Frontal cortex (tissue), 3 donors: ENCODE measurements at regions not wholly inside any gene's neighbourhood (a gene's known extent, or its start where the extent isn't known, plus 50 kb on each side); places are given as distances from the start of the nearest gene placed in this dataset.

Experiments used
- DNase-seq, 2 donors: peaks; one replicate each; pipeline ENCODE4 v3.0.0; 2012; ENCODE audit warnings: low spot score in 2 of 2
- FAIRE-seq: peaks from 2 replicates; lab custom pipeline; 2012; peaks lifted over from hg19 to GRCh38; lab: Jason Lieb, UNC
- donor health status: control.
- donor health status: control.
- donor health status: control.

DNA sequence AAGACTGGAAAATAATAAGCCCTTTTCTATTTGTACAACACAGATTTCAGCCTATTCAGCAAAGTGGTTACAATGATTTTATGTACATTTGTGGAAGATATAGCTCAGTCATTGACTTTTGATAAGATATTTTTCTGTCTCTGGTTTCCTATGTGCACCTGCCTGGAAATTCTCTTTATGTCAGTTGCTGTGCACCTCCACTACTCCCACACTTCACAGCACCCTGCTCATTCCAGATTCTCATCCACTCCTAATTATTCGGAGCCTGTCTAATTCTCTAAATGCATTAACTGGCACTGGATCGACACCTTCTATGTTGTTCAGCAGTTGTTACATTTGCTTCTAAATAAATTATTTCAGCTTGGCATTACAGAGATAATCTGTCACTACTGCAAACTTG is 275.1 kb upstream of the RND3 start:
- FAIRE-seq (no peak), DNase-seq (no peak)

DNA sequence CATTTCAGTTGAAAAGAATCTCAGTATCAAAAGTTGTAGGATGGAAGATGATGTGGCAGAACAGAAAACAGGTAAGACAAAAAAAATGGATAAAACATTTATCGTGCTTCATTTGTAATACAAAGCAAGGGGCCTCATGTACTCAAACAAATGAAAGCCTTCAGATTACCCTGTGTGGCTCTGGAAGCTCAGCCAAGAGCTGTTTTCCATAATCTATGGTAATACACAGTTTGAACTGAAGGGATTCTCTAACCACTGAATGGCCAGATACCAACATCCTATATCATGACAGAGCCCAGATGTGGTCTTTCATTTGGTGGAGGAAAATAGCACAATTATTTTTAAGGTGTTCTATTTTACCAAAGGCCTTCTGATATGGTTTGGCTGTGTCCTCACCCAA is 272.1 kb upstream of the RND3 start:
- DNase-seq (no peak), FAIRE-seq (no peak)

DNA sequence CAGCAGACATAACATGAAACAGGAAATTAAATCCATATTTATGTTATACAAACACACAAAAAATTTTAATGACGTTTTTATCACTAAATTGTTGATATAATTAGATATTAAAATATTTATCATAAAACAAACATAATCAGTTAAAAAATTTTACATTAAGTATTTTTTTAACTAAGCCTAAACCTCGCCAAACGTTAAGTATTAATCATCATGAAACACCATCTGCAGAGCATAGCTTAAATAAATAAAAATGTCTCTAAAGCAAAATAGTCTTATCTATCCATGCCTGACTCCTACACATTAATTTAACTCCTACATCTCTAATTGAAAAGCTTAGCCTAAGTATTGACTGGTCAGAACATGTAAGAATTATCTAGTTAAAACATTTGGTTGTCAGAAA is 271.6 kb upstream of the RND3 start:
- peak; percentile 77 for FAIRE-seq
- DNase-seq = no peak

DNA sequence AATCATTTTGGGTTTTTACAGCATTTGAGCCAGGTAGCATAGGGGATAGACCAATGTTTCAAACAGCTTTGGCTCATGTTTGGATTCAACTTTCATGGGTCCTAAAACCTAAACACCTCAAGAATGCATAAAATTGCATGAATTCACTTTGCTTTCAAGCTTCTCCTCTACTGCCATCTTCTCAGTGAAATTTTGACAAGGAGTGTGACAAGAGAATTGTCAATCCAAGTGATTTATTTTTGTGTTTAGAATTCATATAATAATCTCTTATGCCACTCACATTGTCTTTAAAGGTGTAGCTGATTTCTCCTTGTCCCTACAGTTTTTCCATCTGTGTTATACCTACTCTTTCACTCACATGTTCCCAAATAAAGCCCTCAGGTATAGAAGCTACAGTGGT is 264.8 kb upstream of the RND3 start:
- no peak for DNase-seq
- FAIRE-seq = no peak

DNA sequence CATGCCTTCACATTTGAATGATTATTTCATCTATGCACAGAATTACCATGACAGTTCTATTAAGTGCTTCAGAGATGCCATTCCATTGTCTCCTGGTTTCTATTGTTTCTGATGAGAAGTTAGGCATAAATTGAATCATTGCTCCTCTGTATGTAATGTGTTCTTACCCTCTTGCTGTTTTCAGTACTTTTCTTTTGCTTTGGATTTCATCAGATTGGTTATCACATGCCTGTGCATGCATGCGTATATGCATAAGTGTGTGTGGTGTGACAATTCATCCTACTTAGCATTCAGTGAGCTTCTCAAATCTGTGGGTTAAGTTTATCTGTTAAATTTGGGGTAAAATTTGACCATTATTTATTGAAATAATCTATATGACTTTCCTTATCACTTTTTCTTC is 263.3 kb upstream of the RND3 start:
- FAIRE-seq = no peak
- DNase-seq = no peak

DNA sequence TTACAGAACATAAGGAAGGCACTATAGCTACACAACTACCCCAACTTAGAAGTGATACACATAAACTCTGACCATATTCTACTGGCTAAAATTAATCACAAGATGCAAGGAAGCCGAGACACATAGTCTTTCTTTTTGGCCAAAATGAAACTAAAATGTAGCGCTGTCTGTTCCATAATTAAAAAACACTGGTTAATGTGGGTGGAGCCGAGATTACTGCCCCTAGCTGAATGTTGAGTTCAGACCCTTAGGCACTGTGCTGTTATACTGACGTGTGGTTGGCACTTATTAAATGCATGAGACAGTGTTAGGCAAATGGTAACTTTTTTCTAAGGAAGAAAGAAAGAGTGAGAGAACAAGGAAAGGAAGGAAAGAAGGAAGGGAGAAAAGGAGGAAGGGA is 254.6 kb upstream of the RND3 start:
- FAIRE-seq = no peak
- DNase-seq = no peak

DNA sequence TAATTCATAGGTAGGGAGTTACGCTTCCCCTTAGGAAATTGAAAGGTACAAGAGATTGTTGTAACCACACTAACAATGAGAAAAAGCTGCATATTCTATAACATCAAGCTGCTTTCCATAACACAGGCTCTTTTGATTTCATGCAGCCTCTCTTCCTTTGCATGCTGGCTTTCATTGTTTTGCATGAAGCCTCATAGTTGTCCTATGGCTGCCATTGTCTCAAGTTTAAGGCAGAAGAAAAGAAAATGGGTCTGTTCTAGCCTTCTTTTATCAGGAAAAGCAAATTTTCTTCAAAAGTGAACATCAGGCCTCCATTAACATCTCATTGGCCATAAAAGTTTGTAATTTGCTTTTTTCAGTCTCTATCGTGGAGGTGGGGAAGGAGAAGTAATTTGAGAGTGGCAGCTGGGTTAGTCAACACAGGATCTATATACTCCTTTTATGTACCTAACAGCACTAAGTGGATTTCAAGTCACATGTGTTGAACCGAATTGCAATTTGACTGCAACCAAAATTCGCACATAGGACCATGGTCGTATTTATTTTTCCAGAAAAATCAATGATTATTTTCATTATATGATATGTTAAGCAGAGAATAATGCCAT is 248.5 kb upstream of the RND3 start:
- DNase-seq (no peak), FAIRE-seq (no peak)

DNA sequence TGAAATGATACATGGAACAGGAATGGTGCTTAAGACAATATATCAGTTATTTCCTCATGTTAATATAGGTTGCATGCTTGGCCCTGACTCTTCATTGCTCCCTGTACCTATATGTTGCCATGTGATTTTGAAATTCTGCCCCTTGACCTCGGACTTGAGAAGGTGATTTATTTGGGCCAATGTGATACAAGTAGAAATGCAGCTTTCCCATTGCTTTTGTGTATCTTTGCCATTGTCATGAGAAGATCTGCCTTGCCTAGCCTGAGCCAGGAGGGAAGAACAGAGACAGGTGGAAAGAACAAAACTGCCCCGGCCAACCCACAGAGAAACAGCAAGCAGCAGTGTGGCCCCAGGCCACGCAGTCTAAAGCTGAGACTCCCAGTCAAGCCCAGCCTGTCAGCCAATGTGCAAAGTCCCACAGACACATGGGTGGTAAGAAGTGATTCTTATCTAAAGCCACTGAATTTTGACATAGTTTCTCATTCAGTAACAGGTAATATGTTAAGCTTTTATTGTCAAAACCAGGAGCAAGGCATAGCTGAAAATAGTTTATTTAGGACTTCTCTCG is 245.7 kb upstream of the RND3 start:
- FAIRE-seq = no peak
- DNase-seq = no peak

DNA sequence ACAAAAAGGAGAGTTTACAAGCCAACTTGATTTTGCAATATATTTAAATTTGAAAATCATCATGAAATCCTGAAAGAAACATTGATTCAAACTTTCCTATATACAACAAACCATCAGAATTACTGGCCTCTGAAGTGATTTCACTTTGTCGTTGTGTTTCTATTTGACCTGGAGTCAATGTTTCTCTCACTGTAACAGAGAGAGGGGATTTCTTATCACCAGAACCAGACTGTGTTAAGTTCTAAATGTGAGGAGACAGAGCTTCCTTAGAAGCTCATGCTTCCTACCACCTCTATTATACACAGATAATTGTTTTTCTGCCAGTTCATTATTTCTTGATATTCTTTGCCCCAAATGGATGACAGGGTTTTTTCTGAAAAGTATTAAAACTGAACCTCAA is 245.0 kb upstream of the RND3 start:
- FAIRE-seq = no peak

DNA sequence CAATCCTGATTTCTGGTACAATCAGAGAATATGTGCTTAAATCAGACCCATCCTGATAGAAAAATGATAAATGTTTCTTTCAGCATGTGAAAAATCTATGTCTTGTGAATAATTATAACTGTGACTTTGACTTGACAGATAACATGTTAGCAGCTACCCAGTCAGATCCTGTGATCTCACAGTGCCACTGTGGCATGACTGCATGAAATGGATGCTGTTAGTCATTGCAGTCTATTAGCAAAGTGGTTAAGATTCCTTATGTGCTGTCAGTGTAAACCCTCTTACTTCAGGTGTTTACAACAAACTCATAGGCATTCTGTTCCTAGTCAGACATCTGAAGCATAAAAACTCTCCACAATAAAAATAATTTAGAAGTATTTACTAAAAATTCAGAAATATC is 244.6 kb upstream of the RND3 start:
- FAIRE-seq (no peak), DNase-seq (no peak)

More for the DNA sequence above, 245.0 kb upstream of the RND3 start:
- DNase-seq = no peak

DNA sequence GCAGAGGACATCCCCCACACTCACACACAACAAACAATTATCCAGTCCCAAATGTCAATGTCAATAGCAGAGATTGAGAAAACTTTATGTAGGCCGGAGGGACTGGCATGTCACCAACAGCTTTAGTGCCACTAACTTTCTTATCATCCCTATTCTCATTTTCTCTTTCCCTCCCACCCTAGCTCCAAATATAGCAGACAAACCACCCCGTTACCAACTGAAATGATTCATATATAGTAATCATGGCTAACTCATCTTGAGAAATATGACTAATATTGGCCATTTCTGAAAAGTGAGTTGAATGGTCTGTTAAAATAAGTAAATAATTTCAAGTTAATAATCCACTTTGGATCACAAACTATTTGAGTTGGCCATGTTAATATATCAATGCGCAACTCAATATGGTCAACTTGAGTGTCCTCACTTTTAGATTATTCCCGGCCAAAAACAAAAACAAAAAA is 242.1 kb upstream of the RND3 start:
- FAIRE-seq (no peak), DNase-seq (no peak)

DNA sequence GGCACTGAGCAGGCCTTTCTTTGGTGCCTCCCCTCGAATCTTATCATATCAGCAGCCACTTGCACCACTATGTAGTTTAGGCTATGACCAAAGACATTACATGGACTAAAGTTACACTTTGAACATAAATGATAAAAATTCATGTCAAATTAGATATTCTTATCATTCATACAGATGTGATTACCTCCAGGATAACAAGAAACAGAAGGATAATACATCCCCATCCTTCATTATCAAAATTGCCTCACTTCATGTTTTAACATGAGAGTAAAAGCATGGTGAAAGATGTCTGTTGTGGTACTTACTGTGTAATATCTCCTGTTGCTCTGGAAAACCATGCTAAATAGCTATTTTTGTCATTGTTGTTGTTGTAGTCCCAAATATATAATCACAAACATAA is 230.8 kb upstream of the RND3 start:
- FAIRE-seq (no peak), DNase-seq (no peak)

DNA sequence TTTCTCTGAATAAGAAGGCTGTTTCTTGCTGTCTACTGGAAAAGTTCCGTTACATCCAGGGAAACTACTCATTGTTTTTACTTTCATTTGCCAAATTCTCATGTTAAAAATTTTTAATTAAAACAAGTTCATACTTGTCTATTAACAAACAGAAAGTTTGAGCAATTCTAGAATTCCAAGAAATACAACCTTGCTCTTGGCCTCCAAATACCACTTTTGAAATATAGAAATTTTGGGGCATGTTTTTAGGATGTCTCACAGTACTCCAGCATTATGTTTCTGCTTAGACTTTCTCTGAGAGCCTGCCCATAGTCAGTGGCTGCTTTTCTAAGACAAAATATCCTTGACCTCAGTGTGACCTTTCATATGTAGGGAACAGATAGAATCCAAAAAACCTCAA is 228.7 kb upstream of the RND3 start:
- FAIRE-seq (no peak), DNase-seq (no peak)

DNA sequence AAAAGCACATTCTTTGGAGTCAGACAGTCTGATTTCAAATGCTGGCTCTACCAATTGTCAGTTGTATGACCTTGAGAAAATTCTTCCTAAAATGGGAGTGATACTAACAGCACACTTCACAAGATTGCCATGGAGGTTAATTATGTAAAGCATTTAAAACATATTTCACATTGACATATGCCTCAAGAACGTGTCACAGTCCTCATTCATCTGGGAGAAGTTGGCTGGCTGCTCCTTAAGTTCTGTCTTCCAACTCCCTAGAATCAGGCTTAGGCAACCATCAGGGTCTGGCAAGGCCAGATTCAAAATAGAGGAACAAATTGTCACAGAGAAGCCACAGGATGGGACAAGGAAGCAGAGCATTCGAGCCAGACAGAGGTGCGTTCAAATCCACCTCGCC is 228.0 kb upstream of the RND3 start:
- no peak for FAIRE-seq

DNA sequence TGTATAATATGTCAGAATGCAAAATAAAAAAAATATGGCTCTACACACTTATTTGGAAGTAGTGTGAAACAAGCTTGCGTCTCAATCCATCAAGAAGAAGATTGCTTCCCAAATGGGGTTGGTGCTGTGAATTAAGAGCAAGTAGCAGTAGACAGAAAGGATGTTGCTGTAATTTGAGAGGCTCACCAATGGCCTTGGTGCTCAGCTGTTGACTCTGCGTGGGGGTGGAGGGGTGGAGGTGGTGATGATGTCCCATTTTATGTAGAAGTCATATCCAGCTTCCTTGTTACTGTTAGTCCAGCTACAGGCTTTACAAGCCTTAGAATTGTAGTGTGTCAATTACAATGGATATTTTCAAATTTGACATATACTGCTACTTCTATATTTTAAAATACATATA is 223.4 kb upstream of the RND3 start:
- FAIRE-seq (no peak), DNase-seq (no peak)

More for the DNA sequence above, 228.0 kb upstream of the RND3 start:
- no peak for DNase-seq

DNA sequence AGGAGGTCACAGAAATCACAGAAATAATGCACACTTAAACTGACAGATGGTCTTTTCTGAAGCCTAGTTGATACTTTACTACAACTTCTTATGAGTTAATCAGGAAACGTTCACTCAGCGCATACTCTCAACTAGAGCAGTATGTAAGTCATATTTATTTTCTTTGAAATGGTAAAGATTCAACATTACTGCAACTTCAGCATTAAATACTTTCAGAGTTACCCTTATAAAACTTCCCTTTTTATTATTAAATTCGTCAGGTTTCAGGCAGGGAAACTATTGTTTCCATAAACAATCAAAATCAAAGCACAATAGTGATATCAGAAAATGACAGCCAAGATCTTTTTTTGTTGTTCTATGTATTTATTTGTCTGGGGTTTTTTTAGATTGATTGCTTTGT is 222.6 kb upstream of the RND3 start:
- FAIRE-seq (no peak), DNase-seq (no peak)

DNA sequence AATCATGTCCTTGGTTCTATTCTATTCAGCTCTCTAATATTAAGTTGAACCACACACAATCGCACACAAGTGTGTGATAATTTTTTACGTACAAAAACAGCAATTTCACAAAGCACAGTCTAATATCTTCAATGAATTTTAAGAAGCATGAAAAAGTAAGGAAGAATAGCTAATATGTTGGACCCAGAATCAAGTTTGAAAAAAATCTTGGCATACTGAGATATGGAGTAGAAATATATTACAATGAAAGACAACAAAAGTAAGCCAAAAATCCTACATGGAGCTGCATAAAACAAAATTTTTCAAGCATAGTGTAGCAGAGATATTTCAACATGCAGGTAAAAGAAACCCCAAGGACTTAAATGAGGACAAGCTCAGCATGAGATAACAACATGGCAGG is 219.1 kb upstream of the RND3 start:
- FAIRE-seq (no peak), DNase-seq (no peak)

DNA sequence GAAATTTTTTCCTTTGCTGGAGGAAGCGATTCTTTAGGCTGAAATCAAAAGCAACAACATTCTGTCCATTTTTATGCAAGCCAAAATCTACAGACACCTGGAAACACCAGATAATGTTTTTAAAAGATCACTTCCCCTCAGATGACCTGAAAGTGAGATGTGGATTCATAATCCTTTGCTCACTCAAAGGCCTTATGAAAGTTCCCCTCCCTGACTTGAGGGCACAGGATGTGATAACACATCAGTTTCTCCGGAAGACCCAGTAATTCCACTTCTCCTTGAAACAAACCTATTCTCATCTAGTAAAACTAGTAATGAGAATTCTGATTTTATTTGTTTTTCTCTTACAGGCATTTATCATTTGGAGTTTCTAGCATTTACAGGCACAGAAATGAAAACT is 218.3 kb upstream of the RND3 start:
- no peak for DNase-seq
- FAIRE-seq = no peak

DNA sequence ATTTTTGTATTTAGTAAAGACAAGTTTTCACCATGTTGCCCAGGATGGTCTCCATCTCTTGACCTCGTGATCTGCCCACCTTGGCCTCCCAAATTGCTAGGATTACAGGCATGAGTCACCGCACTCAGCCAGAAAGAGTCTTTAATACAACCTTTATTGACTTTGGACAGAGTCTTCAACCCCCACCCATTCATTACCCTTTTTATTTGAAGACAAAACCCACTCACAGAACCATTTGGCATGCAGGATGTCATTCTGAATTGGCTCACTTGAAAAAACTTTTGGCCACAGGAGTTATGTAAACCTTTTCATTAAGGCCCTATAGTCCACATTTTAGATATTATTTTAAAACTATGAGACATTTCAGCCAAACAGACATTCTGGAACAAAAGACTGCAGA is 217.9 kb upstream of the RND3 start:
- FAIRE-seq (no peak), DNase-seq (no peak)

DNA sequence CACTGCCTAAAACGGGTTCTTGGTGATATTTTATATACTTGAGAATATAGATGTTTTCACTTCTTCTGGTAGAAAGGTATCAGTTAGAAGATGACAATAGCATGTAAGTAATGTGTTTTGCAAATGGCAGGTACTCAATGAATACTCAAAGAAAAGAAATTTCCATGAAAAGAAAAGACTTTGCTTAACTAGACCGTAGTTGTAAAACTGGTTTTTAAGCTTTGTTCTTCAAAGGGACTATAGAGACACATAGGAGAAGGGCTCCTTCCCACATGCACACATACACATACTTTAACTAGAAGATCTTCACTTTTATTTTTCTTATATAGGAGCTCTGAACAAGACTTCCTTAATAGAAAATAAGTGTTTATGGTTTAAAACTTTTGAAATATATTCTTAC is 215.3 kb upstream of the RND3 start:
- FAIRE-seq (no peak), DNase-seq (no peak)

DNA sequence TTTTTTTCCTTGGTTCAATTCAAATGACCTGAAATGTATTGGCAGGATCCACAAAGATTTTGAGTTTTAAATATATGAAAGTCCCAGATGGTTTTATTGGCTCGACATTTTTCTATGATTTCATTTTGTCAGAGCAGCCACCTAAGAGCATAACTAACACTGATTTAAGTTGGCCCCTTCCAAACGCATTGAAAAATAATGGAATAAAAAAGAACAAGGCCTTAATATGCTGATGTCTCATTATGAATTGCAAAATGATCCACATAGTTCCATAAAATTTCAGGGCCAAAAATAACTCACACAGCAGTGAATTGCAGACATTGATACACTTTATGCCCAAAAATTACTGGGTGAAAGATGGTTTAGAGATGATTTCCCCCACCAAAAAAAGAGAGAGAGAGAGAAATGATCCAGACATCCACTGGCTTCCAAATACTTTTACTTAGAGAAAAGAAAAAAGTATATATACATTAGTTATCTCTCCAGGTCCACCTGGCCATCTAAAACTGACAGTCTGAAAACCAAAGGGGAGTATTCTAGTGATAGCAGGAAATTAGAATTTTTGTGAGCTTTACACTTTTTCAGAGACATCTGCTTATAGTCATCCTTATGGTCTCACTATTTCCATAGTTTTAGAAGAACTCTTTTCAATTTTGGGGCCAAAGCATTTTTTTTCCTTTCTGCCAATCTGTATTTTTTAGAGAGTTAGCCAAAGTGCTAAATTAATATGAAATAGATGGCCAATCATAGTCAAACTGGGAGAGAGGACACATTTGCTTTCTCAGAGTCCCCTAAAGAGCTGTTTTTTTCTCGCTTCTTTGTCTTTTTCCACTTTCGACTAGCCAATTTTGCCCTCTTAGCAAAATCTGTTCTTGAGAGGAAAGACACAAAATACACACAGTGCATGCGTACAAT is 213.5 kb upstream of the RND3 start:
- no peak for DNase-seq
- FAIRE-seq = no peak
